ENCODE measurements at regions not wholly inside any gene's neighbourhood (a gene's known extent, or its start where the extent isn't known, plus 50 kb on each side); places are given as distances from the start of the nearest gene placed in this dataset.

GRCh38 chr7:34282271-34282670, 375.7 kb upstream of the NPSR1 start:
- no peak for ATAC-seq
- no peaks in the 10 kb centered on the region for H4K20me1 ChIP-seq (replicated peaks; ENCODE audit: insufficient read depth)
- DNase-seq (ENCODE audit: low spot score), result no peak
- no peaks in the 10 kb centered on the region for H3K9me2 ChIP-seq (ENCODE audit: insufficient read depth)
- no peaks in the 10 kb centered on the region for H3K4me1 ChIP-seq (ENCODE audit: insufficient read depth)
- H3K4me3 ChIP-seq, result no peak overlapping the region
- H3K36me3 ChIP-seq (ENCODE audit: insufficient read depth), result no peaks in the 10 kb centered on the region; the same call in 1 of the 2 replicates
- H3K27me3 ChIP-seq (ENCODE audit: insufficient read depth), result no peaks in the 10 kb centered on the region
- TF ChIP-seq JUNB (IDR thresholded peaks at IDR 0.05; ENCODE audit: unreplicated experiment) (no peak), ZNF331 (CRISPR knock-in tag; IDR thresholded peaks at IDR 0.05; ENCODE audit: low read depth) (no peak), NANOG (IDR thresholded peaks at IDR 0.05; ENCODE audit: borderline replicate concordance) (no peak), ZNF114 (CRISPR knock-in tag; IDR thresholded peaks at IDR 0.05) (no peak), POLR2AphosphoS5 (IDR thresholded peaks at IDR 0.05; ENCODE audit: low read depth) (no peak), ZNF462 (CRISPR knock-in tag; IDR thresholded peaks at IDR 0.05) (no peak), CREB1 (CRISPR knock-in tag; IDR thresholded peaks at IDR 0.05; ENCODE audit: low read depth) (no peak)
- no peak overlapping the region for H2AFZ ChIP-seq
- H3F3A ChIP-seq (replicated peaks; ENCODE audit: low read depth), result no peaks in the 10 kb centered on the region
- no peak overlapping the region for H3K4me3 Mint-ChIP-seq
- H3K9me3 Mint-ChIP-seq, result peaks cover 37% of the 10 kb centered on the region
- no peaks in the 10 kb centered on the region for H3K79me2 ChIP-seq (replicated peaks; ENCODE audit: insufficient read depth)
- H3K4me2 ChIP-seq, result no peak overlapping the region
- 0 out of 3 replicates have a peak, but pooled peaks cover under 1% of the 10 kb centered on the region for H3K4me1 Mint-ChIP-seq
- H3K27ac Mint-ChIP-seq, result no peak overlapping the region
- H3K27me3 Mint-ChIP-seq (ENCODE audit: insufficient read depth, low read depth, poor library complexity), result no peaks in the 10 kb centered on the region
- peaks cover 28% of the 10 kb centered on the region for H3K36me3 Mint-ChIP-seq (ENCODE audit: low read depth)
- H3K27ac ChIP-seq (ENCODE audit: low read depth), result no peak overlapping the region

GRCh38 chr7:34296663-34297062, 361.4 kb upstream of the NPSR1 start:
- no peak overlapping the region for H3K4me3 Mint-ChIP-seq
- H3K9me3 Mint-ChIP-seq, result peaks cover 5% of the 10 kb centered on the region; the same call in 1 of the 3 replicates
- peaks cover 16% of the 10 kb centered on the region for H3K4me1 Mint-ChIP-seq
- H2AFZ ChIP-seq, result no peak overlapping the region
- ATAC-seq, result no peak
- no peak overlapping the region for H3K27ac Mint-ChIP-seq
- H3K4me2 ChIP-seq, result no peak overlapping the region
- no peaks in the 10 kb centered on the region for H4K20me1 ChIP-seq (replicated peaks; ENCODE audit: insufficient read depth)
- peaks cover 7% of the 10 kb centered on the region for H3K9me2 ChIP-seq (ENCODE audit: insufficient read depth)
- no peaks in the 10 kb centered on the region for H3K79me2 ChIP-seq (replicated peaks; ENCODE audit: insufficient read depth)
- H3K27ac ChIP-seq (ENCODE audit: low read depth), result no peak overlapping the region
- peaks cover 27% of the 10 kb centered on the region for H3K4me1 ChIP-seq (ENCODE audit: insufficient read depth)
- DNase-seq (ENCODE audit: low spot score), result no peak
- no peaks in the 10 kb centered on the region for H3K27me3 ChIP-seq (ENCODE audit: insufficient read depth)
- no peaks in the 10 kb centered on the region for H3K36me3 ChIP-seq (ENCODE audit: insufficient read depth)
- no peaks in the 10 kb centered on the region for H3F3A ChIP-seq (replicated peaks; ENCODE audit: low read depth)
- no peak overlapping the region for H3K4me3 ChIP-seq
- no peaks in the 10 kb centered on the region; the same call in 2 of the 3 replicates for H3K36me3 Mint-ChIP-seq (ENCODE audit: low read depth)
- H3K27me3 Mint-ChIP-seq (ENCODE audit: insufficient read depth, low read depth, poor library complexity), result peaks cover 4% of the 10 kb centered on the region
- TF ChIP-seq EZH2 (IDR thresholded peaks at IDR 0.05; ENCODE audit: low read depth, unreplicated experiment), result no peak
- no peak for TF ChIP-seq POLR2AphosphoS5 (IDR thresholded peaks at IDR 0.05; ENCODE audit: low read depth)
- no peak for TF ChIP-seq ZNF331 (CRISPR knock-in tag; IDR thresholded peaks at IDR 0.05; ENCODE audit: low read depth)

Measured in GM23338 (cell line).